GM06990 (cell line): ENCODE measurements at regions not wholly inside any gene's neighbourhood (a gene's known extent, or its start where the extent isn't known, plus 50 kb on each side); places are given as distances from the start of the nearest gene placed in this dataset.

ENCODE experiments used
- DNase-seq: peaks from one replicate; pipeline ENCODE4 v3.0.0-alpha.2; 2011; ENCODE audit not compliant: insufficient read length; ENCODE audit errors: extremely low read depth
- H3K27me3 ChIP-seq: replicated peaks from 2 replicates; pipeline ENCODE4 v1.6.0; 2011; ENCODE audit warnings: low read length; ENCODE audit not compliant: control insufficient read depth, insufficient read depth
- H3K36me3 ChIP-seq: 2 replicates; pipeline ENCODE4 v1.5.1; 2011; ENCODE audit warnings: low read length; ENCODE audit not compliant: control insufficient read depth, insufficient read depth
- H3K4me3 ChIP-seq: replicated peaks from 2 replicates; pipeline ENCODE4 v1.5.1; 2011; ENCODE audit warnings: low read depth, mild to moderate bottlenecking, control low read depth, low read length
- CTCF ChIP-seq: IDR thresholded peaks from 2 replicates; pipeline ENCODE4 v1.5.1; 2011; ENCODE audit warnings: low read length, control low read depth, mild to moderate bottlenecking, inconsistent platforms; ENCODE audit not compliant: insufficient read depth, poor library complexity, severe bottlenecking

GRCh38 chr2:122108186-122108585 is 352.7 kb downstream of the TSN start:
- TF ChIP-seq CTCF: no peak
- H3K36me3 ChIP-seq: no peaks in the 10 kb centered on the region
- H3K4me3 ChIP-seq: no peak overlapping the region
- no peaks in the 10 kb centered on the region for H3K27me3 ChIP-seq
- no peak for DNase-seq

- Histone ChIP-seq H3K27me3 (no peaks in the 10 kb centered on the region), H3K36me3 (no peaks in the 10 kb centered on the region), H3K4me3 (no peak overlapping the region)
- DNase-seq: no peak
- TF ChIP-seq CTCF: no peak
Observed at GRCh38 chr2:122112216-122113005, 357.0 kb downstream of the TSN start.

- Histone ChIP-seq H3K36me3 (no peaks in the 10 kb centered on the region), H3K4me3 (no peak overlapping the region), H3K27me3 (no peaks in the 10 kb centered on the region)
- TF ChIP-seq CTCF: no peak
- no peak for DNase-seq
Observed at GRCh38 chr2:122114421-122114820, 359.0 kb downstream of the TSN start.

- no peak overlapping the region for H3K4me3 ChIP-seq
- TF ChIP-seq CTCF: no peak
- DNase-seq: no peak
- H3K36me3 ChIP-seq: no peaks in the 10 kb centered on the region
- H3K27me3 ChIP-seq: no peaks in the 10 kb centered on the region
Observed at GRCh38 chr2:122117371-122117770, 361.9 kb downstream of the TSN start.

GRCh38 chr2:122129399-122129798 is 373.9 kb downstream of the TSN start:
- no peak for TF ChIP-seq CTCF
- Histone ChIP-seq H3K4me3 (no peak overlapping the region), H3K27me3 (no peaks in the 10 kb centered on the region), H3K36me3 (no peaks in the 10 kb centered on the region)
- DNase-seq: no peak
